HFFc6 (cell line): ENCODE measurements at regions not wholly inside any gene's neighbourhood (a gene's known extent, or its start where the extent isn't known, plus 50 kb on each side); places are given as distances from the start of the nearest gene placed in this dataset.

Source experiments
- DNase-seq: peaks from one replicate; pipeline ENCODE4 v3.0.0-alpha.2; 2018
- H3K27ac Mint-ChIP-seq: 2 replicates; pipeline ENCODE4 v1.8.0; 2020; ENCODE audit warnings: mild to moderate bottlenecking, mixed read lengths
- H3K27me3 Mint-ChIP-seq: 2 replicates; pipeline ENCODE4 v1.8.0; 2021; ENCODE audit warnings: mild to moderate bottlenecking, moderate library complexity, mixed read lengths; ENCODE audit not compliant: insufficient read depth
- H3K36me3 Mint-ChIP-seq: 2 replicates; pipeline ENCODE4 v1.8.0; 2021; ENCODE audit warnings: low read depth, mixed read lengths
- H3K4me1 Mint-ChIP-seq: 2 replicates; pipeline ENCODE4 v1.8.0; 2020; ENCODE audit warnings: low read depth, mixed read lengths
- H3K4me3 Mint-ChIP-seq: 2 replicates; pipeline ENCODE4 v1.8.0; 2020; ENCODE audit warnings: mild to moderate bottlenecking, moderate library complexity, mixed read lengths
- H3K9me3 Mint-ChIP-seq: 2 replicates; pipeline ENCODE4 v1.8.0; 2020; ENCODE audit warnings: mild to moderate bottlenecking, mixed read lengths
- CTCF ChIP-seq: fragments of 200-600 bp; sonication (generic); IDR thresholded peaks from 2 replicates; pipeline ENCODE4 v1.5.0; 2021; ENCODE audit warnings: antibody characterized with exemption, mild to moderate bottlenecking

GRCh38 chr12:89038831-89039512 is 313.3 kb downstream of the DUSP6 start:
- H3K27me3 Mint-ChIP-seq, result no peaks in the 10 kb centered on the region; the same call in 1 of the 2 replicates
- H3K4me3 Mint-ChIP-seq, result no peak overlapping the region
- H3K27ac Mint-ChIP-seq, result no peak overlapping the region

GRCh38 chr12:89033062-89033461 is 319.2 kb downstream of the DUSP6 start:
- H3K9me3 Mint-ChIP-seq, result no peaks in the 10 kb centered on the region
- peaks cover 2% of the 10 kb centered on the region for H3K27me3 Mint-ChIP-seq
- no peak overlapping the region for H3K4me3 Mint-ChIP-seq
- H3K36me3 Mint-ChIP-seq, result no peaks in the 10 kb centered on the region
- no peak for DNase-seq
- H3K27ac Mint-ChIP-seq, result no peak overlapping the region
- peaks cover 8% of the 10 kb centered on the region for H3K4me1 Mint-ChIP-seq
- no peak for TF ChIP-seq CTCF

More at GRCh38 chr12:89038831-89039512, 313.3 kb downstream of the DUSP6 start:
- no peak for TF ChIP-seq CTCF
- Mint-ChIP-seq H3K4me1 (peaks cover 19% of the 10 kb centered on the region; the same call in 1 of the 2 replicates), H3K9me3 (no peaks in the 10 kb centered on the region), H3K36me3 (no peaks in the 10 kb centered on the region)
- no peak for DNase-seq

GRCh38 chr12:89029961-89030360 is 322.3 kb downstream of the DUSP6 start:
- H3K9me3 Mint-ChIP-seq, result no peaks in the 10 kb centered on the region
- no peak overlapping the region for H3K4me3 Mint-ChIP-seq
- H3K4me1 Mint-ChIP-seq, result peaks cover 7% of the 10 kb centered on the region
- H3K36me3 Mint-ChIP-seq, result no peaks in the 10 kb centered on the region
- no peak for DNase-seq
- H3K27me3 Mint-ChIP-seq, result peaks cover 2% of the 10 kb centered on the region
- no peak overlapping the region for H3K27ac Mint-ChIP-seq
- no peak for TF ChIP-seq CTCF

- H3K27ac Mint-ChIP-seq, result no peak overlapping the region
- no peak overlapping the region for H3K4me3 Mint-ChIP-seq
- H3K9me3 Mint-ChIP-seq, result no peaks in the 10 kb centered on the region
- no peak for DNase-seq
- TF ChIP-seq CTCF, result no peak
- H3K36me3 Mint-ChIP-seq, result no peaks in the 10 kb centered on the region
- no peaks in the 10 kb centered on the region; the same call in 1 of the 2 replicates for H3K27me3 Mint-ChIP-seq
- peaks cover under 1% of the 10 kb centered on the region for H3K4me1 Mint-ChIP-seq
Observed at GRCh38 chr12:89024580-89024979, 327.7 kb downstream of the DUSP6 start.

GRCh38 chr12:89023936-89024335 is 328.4 kb downstream of the DUSP6 start:
- TF ChIP-seq CTCF, result no peak
- no peaks in the 10 kb centered on the region for H3K9me3 Mint-ChIP-seq

More at GRCh38 chr12:89023936-89024335, 328.4 kb downstream of the DUSP6 start:
- DNase-seq, result no peak
- H3K4me3 Mint-ChIP-seq, result no peak overlapping the region
- H3K36me3 Mint-ChIP-seq, result no peaks in the 10 kb centered on the region
- no peak overlapping the region for H3K27ac Mint-ChIP-seq
- H3K27me3 Mint-ChIP-seq, result no peaks in the 10 kb centered on the region; the same call in 1 of the 2 replicates
- no peaks in the 10 kb centered on the region for H3K4me1 Mint-ChIP-seq
